Left lung (tissue), 4 donors: ENCODE measurements at regions not wholly inside any gene's neighbourhood (a gene's known extent, or its start where the extent isn't known, plus 50 kb on each side); places are given as distances from the start of the nearest gene placed in this dataset.

Source experiments
- ATAC-seq: fragments of 200-7000 bp; cut with Tn5 transposase; one replicate; pipeline ENCODE4 v1.9.1; 2020; ENCODE audit warnings: moderate library complexity
- DNase-seq, 4 donors: peaks; one replicate each; pipeline ENCODE4 v3.0.0-alpha.2; 2013 to 2020
- H3K27ac ChIP-seq, 2 donors: fragments of 200-600 bp; sonication (generic) in 1 of 2; one replicate each; pipeline versions ENCODE4 v1.5.0 to v1.8.0; 2020 to 2021
- H3K27me3 ChIP-seq, 2 donors: fragments of 200-600 bp; sonication (generic) in 1 of 2; one replicate each; pipeline versions ENCODE4 v1.5.0 to v1.8.0; 2020 to 2021
- H3K36me3 ChIP-seq, 2 donors: fragments of 200-600 bp; sonication (generic) in 1 of 2; one replicate each; pipeline versions ENCODE4 v1.5.0 to v1.8.0; 2020 to 2021
- H3K4me1 ChIP-seq, 2 donors: fragments of 200-600 bp; one replicate each; pipeline ENCODE4 v1.8.0; 2021
- H3K4me3 ChIP-seq, 2 donors: fragments of 200-600 bp; sonication (generic) in 1 of 2; one replicate each; pipeline versions ENCODE4 v1.5.0 to v1.8.0; 2020 to 2021; ENCODE audit warnings: mild to moderate bottlenecking in 1 of 2
- H3K9me3 ChIP-seq, 2 donors: fragments of 200-600 bp; sonication (generic) in 1 of 2; one replicate each; pipeline versions ENCODE4 v1.5.0 to v1.8.0; 2020 to 2021
- intact Hi-C, 2 donors: fragments of 100-400 bp; cut with DNase I; formaldehyde crosslinking; loops; one replicate each; pipeline versions ENCODE4 v1.11.2 to v1.14.2; 2022
- TF ChIP-seq, protein P1 (sequence below), 2 donors: fragments of 200-600 bp; sonication (generic) in 1 of 2; IDR thresholded peaks; one replicate each; pipeline versions ENCODE4 v1.5.0 to v1.8.0; 2021; ENCODE audit warnings: antibody characterized with exemption in 2 of 2
- donor health status: DM: no; HTN: yes; CAD: no.
- donor health status: DM: no; HTN: no; CAD: no.

DNA sequence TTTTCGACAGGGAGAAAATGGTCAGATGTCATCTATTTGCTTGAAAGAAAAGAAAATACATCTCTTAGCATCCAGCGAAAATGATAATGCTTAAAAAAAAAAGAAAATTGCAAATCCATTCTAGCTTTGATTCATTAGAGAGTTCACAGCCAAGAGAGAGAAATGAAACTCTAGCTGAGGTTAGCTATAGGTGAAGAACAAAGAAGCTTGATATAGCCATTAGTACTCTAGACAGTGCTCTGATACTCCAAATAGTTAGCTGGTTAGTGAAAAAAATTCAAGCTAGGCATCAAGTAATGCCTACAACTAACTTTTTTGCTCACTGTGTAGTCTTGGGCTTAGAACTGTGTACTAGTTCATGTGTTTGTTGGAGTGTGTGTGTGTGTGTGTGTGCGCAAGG, 721.6 kb upstream of the SOX9 start:
- H3K36me3 ChIP-seq = no peaks in the 10 kb centered on the region
- no peak for DNase-seq
- no peaks in the 10 kb centered on the region for H3K9me3 ChIP-seq
- H3K4me1 ChIP-seq = no peaks in the 10 kb centered on the region
- no peak overlapping the region for H3K4me3 ChIP-seq
- no peaks in the 10 kb centered on the region for H3K27me3 ChIP-seq
- H3K27ac ChIP-seq = no peak overlapping the region
- TF ChIP-seq, protein P1, sequence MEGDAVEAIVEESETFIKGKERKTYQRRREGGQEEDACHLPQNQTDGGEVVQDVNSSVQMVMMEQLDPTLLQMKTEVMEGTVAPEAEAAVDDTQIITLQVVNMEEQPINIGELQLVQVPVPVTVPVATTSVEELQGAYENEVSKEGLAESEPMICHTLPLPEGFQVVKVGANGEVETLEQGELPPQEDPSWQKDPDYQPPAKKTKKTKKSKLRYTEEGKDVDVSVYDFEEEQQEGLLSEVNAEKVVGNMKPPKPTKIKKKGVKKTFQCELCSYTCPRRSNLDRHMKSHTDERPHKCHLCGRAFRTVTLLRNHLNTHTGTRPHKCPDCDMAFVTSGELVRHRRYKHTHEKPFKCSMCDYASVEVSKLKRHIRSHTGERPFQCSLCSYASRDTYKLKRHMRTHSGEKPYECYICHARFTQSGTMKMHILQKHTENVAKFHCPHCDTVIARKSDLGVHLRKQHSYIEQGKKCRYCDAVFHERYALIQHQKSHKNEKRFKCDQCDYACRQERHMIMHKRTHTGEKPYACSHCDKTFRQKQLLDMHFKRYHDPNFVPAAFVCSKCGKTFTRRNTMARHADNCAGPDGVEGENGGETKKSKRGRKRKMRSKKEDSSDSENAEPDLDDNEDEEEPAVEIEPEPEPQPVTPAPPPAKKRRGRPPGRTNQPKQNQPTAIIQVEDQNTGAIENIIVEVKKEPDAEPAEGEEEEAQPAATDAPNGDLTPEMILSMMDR (IDR thresholded peaks at IDR 0.05) = no peak
- no peak for ATAC-seq
- intact Hi-C loops = no loop called here

DNA sequence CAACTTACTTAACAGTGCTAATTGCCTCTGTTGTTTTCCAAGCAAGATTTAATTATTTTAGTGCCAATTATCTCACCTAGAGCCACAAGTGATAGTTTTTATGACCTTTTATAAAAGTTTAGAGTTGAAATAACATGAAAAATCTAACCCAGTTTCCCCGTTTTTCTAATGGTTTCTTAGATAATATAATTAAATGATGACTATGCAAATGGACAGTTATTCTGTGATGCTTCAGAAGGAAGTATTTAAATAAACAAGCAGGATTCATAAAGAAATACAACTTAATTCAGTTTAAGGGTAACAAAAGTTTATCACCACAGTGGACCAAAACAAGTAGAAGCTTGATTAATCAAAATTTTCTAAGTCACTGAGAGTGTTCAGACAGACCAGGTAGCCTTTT, 721.2 kb upstream of the SOX9 start:
- Histone ChIP-seq H3K27me3 (no peaks in the 10 kb centered on the region), H3K9me3 (no peaks in the 10 kb centered on the region), H3K4me3 (no peak overlapping the region), H3K27ac (no peak overlapping the region), H3K4me1 (no peaks in the 10 kb centered on the region), H3K36me3 (no peaks in the 10 kb centered on the region)
- no peak for ATAC-seq
- TF ChIP-seq, protein P1 (IDR thresholded peaks at IDR 0.05) = no peak
- intact Hi-C loops = no loop called here
- DNase-seq = no peak

DNA sequence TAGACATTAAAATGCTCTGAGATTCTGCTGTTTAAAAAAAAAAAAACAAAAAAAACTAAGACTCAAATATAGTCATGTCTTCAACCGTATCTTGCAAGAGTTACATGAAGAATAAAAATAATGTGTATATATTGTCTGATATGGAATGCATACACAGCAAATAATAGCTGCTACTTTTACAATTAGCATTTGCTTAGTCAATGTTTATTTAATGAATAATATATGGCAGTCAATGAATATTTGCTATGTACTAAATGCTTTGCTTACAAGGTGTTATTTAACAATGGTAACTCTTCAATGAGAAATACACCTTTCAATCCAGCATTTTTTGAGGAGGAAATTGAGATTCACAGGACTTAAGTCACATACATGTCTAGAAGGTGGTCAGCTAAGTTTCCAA, 718.8 kb upstream of the SOX9 start:
- Histone ChIP-seq H3K4me3 (no peak overlapping the region), H3K27me3 (no peaks in the 10 kb centered on the region), H3K36me3 (no peaks in the 10 kb centered on the region), H3K4me1 (no peaks in the 10 kb centered on the region), H3K27ac (no peak overlapping the region), H3K9me3 (no peaks in the 10 kb centered on the region)
- intact Hi-C loops = no loop called here
- ATAC-seq = no peak
- TF ChIP-seq, protein P1 (IDR thresholded peaks at IDR 0.05) = no peak
- DNase-seq = no peak

DNA sequence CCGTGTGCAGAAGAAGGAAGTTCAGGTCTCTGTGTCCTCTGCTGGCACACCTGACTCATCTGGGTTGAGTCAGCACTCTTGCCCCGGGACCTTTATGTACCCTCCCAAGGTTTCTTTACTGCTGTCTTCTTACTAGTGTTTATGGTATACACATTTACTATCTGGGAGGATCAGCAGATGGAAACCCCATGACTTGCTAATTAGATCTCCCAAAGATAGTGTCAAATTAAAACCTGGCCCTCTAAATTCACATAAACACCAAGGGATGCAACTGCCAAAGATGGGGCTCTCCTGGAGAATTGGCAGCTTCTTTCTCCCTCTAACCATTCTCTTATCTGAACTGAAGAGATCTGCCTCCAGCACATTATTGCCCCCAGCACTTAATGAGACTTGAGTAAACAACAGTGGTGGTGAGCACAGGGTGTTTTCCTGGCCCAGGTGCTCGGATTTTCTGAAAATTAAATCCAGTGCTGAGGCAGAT, 718.1 kb upstream of the SOX9 start:
- intact Hi-C loops = no loop called here
- ATAC-seq (no peak), DNase-seq (no peak)
- Histone ChIP-seq H3K27ac (no peak overlapping the region), H3K9me3 (no peaks in the 10 kb centered on the region), H3K36me3 (no peaks in the 10 kb centered on the region), H3K4me1 (no peaks in the 10 kb centered on the region), H3K4me3 (no peak overlapping the region), H3K27me3 (no peaks in the 10 kb centered on the region)
- TF ChIP-seq, protein P1 (IDR thresholded peaks at IDR 0.05) = no peak

DNA sequence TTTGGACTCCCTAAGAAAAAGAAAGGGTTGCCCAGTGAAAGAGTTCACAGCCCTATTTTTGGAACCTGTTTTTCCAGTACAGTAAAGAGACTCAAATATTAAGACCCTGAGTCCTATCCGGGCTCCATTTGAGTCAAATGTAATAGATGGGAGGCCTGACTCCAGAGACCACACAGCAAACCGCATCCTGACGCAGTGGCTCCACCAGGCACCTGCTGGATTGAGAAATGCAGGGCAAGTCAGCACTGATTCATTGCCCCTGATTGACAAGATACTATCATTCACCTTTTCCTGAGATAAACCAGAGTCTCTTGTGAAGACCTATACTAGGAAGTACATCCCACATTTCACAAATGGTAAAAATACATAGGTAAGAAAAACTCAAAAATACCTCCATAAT, 715.7 kb upstream of the SOX9 start:
- Histone ChIP-seq H3K9me3 (no peaks in the 10 kb centered on the region), H3K27me3 (no peaks in the 10 kb centered on the region), H3K36me3 (no peaks in the 10 kb centered on the region), H3K4me3 (no peak overlapping the region), H3K4me1 (no peaks in the 10 kb centered on the region), H3K27ac (no peak overlapping the region)
- intact Hi-C loops = no loop called here
- TF ChIP-seq, protein P1 (IDR thresholded peaks at IDR 0.05) = no peak
- DNase-seq (no peak), ATAC-seq (no peak)
